Neural cell (in vitro differentiated cells): ENCODE measurements at regions not wholly inside any gene's neighbourhood (a gene's known extent, or its start where the extent isn't known, plus 50 kb on each side); places are given as distances from the start of the nearest gene placed in this dataset.

Source experiments
- POLR2AphosphoS5 ChIP-seq: IDR thresholded peaks from 2 replicates; pipeline ENCODE4 v1.6.1; 2012
- RAD21 ChIP-seq: fragments of 450-650 bp; conservative IDR thresholded peaks from 2 replicates; pipeline ENCODE4 v1.6.1; 2014; ENCODE audit warnings: antibody characterized with exemption, mild to moderate bottlenecking, moderate library complexity
- TF ChIP-seq, protein P1 (sequence below): IDR thresholded peaks from 2 replicates; pipeline ENCODE4 v1.6.1; 2012; ENCODE audit warnings: borderline replicate concordance
- TF ChIP-seq, protein P2 (sequence below): fragments of 450-650 bp; IDR thresholded peaks from 2 replicates; pipeline ENCODE4 v1.5.1; 2014; ENCODE audit warnings: antibody characterized with exemption, mild to moderate bottlenecking, moderate library complexity; ENCODE audit not compliant: poor library complexity, severe bottlenecking

- TF ChIP-seq, protein P1, sequence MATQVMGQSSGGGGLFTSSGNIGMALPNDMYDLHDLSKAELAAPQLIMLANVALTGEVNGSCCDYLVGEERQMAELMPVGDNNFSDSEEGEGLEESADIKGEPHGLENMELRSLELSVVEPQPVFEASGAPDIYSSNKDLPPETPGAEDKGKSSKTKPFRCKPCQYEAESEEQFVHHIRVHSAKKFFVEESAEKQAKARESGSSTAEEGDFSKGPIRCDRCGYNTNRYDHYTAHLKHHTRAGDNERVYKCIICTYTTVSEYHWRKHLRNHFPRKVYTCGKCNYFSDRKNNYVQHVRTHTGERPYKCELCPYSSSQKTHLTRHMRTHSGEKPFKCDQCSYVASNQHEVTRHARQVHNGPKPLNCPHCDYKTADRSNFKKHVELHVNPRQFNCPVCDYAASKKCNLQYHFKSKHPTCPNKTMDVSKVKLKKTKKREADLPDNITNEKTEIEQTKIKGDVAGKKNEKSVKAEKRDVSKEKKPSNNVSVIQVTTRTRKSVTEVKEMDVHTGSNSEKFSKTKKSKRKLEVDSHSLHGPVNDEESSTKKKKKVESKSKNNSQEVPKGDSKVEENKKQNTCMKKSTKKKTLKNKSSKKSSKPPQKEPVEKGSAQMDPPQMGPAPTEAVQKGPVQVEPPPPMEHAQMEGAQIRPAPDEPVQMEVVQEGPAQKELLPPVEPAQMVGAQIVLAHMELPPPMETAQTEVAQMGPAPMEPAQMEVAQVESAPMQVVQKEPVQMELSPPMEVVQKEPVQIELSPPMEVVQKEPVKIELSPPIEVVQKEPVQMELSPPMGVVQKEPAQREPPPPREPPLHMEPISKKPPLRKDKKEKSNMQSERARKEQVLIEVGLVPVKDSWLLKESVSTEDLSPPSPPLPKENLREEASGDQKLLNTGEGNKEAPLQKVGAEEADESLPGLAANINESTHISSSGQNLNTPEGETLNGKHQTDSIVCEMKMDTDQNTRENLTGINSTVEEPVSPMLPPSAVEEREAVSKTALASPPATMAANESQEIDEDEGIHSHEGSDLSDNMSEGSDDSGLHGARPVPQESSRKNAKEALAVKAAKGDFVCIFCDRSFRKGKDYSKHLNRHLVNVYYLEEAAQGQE, result no peak
- TF ChIP-seq POLR2AphosphoS5 (no peak), RAD21 (no peak)
- TF ChIP-seq, protein P2, sequence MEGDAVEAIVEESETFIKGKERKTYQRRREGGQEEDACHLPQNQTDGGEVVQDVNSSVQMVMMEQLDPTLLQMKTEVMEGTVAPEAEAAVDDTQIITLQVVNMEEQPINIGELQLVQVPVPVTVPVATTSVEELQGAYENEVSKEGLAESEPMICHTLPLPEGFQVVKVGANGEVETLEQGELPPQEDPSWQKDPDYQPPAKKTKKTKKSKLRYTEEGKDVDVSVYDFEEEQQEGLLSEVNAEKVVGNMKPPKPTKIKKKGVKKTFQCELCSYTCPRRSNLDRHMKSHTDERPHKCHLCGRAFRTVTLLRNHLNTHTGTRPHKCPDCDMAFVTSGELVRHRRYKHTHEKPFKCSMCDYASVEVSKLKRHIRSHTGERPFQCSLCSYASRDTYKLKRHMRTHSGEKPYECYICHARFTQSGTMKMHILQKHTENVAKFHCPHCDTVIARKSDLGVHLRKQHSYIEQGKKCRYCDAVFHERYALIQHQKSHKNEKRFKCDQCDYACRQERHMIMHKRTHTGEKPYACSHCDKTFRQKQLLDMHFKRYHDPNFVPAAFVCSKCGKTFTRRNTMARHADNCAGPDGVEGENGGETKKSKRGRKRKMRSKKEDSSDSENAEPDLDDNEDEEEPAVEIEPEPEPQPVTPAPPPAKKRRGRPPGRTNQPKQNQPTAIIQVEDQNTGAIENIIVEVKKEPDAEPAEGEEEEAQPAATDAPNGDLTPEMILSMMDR, result no peak
Observed at GRCh38 chr2:188091220-188091619, 200.5 kb upstream of the GULP1 start.
